HFFc6 (cell line): ENCODE measurements at regions not wholly inside any gene's neighbourhood (a gene's known extent, or its start where the extent isn't known, plus 50 kb on each side); places are given as distances from the start of the nearest gene placed in this dataset.
A peak's percentile ranks its signal among the peaks of the same experiment; 100 is the strongest.

Experiments used
- DNase-seq: peaks from one replicate; pipeline ENCODE4 v3.0.0-alpha.2; 2018
- H3K27ac Mint-ChIP-seq: 2 replicates; pipeline ENCODE4 v1.8.0; 2020; ENCODE audit warnings: mild to moderate bottlenecking, mixed read lengths
- H3K27me3 Mint-ChIP-seq: 2 replicates; pipeline ENCODE4 v1.8.0; 2021; ENCODE audit warnings: mild to moderate bottlenecking, moderate library complexity, mixed read lengths; ENCODE audit not compliant: insufficient read depth
- H3K36me3 Mint-ChIP-seq: 2 replicates; pipeline ENCODE4 v1.8.0; 2021; ENCODE audit warnings: low read depth, mixed read lengths
- H3K4me1 Mint-ChIP-seq: 2 replicates; pipeline ENCODE4 v1.8.0; 2020; ENCODE audit warnings: low read depth, mixed read lengths
- H3K4me3 Mint-ChIP-seq: 2 replicates; pipeline ENCODE4 v1.8.0; 2020; ENCODE audit warnings: mild to moderate bottlenecking, moderate library complexity, mixed read lengths
- H3K9me3 Mint-ChIP-seq: 2 replicates; pipeline ENCODE4 v1.8.0; 2020; ENCODE audit warnings: mild to moderate bottlenecking, mixed read lengths
- TF ChIP-seq, protein P1 (sequence below): fragments of 200-600 bp; sonication (generic); IDR thresholded peaks from 2 replicates; pipeline ENCODE4 v1.5.0; 2021; ENCODE audit warnings: antibody characterized with exemption, mild to moderate bottlenecking

- TF ChIP-seq, protein P1, sequence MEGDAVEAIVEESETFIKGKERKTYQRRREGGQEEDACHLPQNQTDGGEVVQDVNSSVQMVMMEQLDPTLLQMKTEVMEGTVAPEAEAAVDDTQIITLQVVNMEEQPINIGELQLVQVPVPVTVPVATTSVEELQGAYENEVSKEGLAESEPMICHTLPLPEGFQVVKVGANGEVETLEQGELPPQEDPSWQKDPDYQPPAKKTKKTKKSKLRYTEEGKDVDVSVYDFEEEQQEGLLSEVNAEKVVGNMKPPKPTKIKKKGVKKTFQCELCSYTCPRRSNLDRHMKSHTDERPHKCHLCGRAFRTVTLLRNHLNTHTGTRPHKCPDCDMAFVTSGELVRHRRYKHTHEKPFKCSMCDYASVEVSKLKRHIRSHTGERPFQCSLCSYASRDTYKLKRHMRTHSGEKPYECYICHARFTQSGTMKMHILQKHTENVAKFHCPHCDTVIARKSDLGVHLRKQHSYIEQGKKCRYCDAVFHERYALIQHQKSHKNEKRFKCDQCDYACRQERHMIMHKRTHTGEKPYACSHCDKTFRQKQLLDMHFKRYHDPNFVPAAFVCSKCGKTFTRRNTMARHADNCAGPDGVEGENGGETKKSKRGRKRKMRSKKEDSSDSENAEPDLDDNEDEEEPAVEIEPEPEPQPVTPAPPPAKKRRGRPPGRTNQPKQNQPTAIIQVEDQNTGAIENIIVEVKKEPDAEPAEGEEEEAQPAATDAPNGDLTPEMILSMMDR = peak; percentile 87
- H3K27me3 Mint-ChIP-seq = peaks cover 3% of the 10 kb centered on the region; the same call in 1 of the 2 replicates
- no peaks in the 10 kb centered on the region for H3K4me1 Mint-ChIP-seq
- no peaks in the 10 kb centered on the region for H3K36me3 Mint-ChIP-seq
- no peak overlapping the region for H3K27ac Mint-ChIP-seq
- no peak overlapping the region for H3K4me3 Mint-ChIP-seq
- DNase-seq = peak; percentile 66
- no peaks in the 10 kb centered on the region for H3K9me3 Mint-ChIP-seq
Measured at GRCh38 chr4:143773998-143774895, 73.8 kb upstream of the FREM3 start.

DNA sequence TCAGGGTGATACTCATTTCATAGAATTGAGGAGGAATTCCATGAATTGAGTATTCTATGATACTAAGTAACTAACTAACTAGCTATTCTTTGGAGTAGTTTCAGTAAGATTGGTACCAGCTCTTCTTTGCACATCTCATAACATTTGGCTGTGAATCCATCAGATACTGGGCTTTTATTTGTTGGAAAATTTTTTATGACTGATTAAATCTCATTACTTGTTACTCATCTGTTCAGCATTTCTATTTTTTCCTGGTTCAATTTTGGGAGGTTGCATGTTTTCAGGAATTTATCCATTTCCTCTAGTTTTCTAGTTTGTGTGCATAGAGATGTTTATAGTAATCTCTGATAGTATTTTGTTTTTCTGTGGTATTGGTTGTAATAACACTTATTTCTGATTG, 70.8 kb upstream of the FREM3 start:
- Mint-ChIP-seq H3K4me3 (no peak overlapping the region), H3K36me3 (no peaks in the 10 kb centered on the region), H3K27ac (no peak overlapping the region), H3K4me1 (no peaks in the 10 kb centered on the region), H3K27me3 (peaks cover 3% of the 10 kb centered on the region; the same call in 1 of the 2 replicates), H3K9me3 (no peaks in the 10 kb centered on the region; the same call in 1 of the 2 replicates)
- DNase-seq = no peak
- TF ChIP-seq, protein P1 = no peak

GRCh38 chr4:143768007-143768591, 67.6 kb upstream of the FREM3 start:
- TF ChIP-seq, protein P1 = no peak
- no peaks in the 10 kb centered on the region; the same call in 1 of the 2 replicates for H3K9me3 Mint-ChIP-seq
- H3K4me1 Mint-ChIP-seq = no peaks in the 10 kb centered on the region
- no peaks in the 10 kb centered on the region for H3K36me3 Mint-ChIP-seq
- no peaks in the 10 kb centered on the region for H3K27me3 Mint-ChIP-seq
- peak; percentile 34 for DNase-seq
- no peak overlapping the region for H3K4me3 Mint-ChIP-seq
- H3K27ac Mint-ChIP-seq = peak overlapping the region; percentile 1; the same call in 1 of the 2 replicates

GRCh38 chr4:143763587-143763986, 63.1 kb upstream of the FREM3 start:
- no peaks in the 10 kb centered on the region for H3K27me3 Mint-ChIP-seq
- H3K4me1 Mint-ChIP-seq = no peaks in the 10 kb centered on the region
- H3K36me3 Mint-ChIP-seq = no peaks in the 10 kb centered on the region
- no peak overlapping the region for H3K27ac Mint-ChIP-seq
- no peak overlapping the region for H3K4me3 Mint-ChIP-seq
- DNase-seq = no peak
- H3K9me3 Mint-ChIP-seq = no peaks in the 10 kb centered on the region; the same call in 1 of the 2 replicates
- TF ChIP-seq, protein P1 = no peak

GRCh38 chr4:143762511-143762910, 62.0 kb upstream of the FREM3 start:
- TF ChIP-seq, protein P1 = no peak
- H3K4me3 Mint-ChIP-seq = no peak overlapping the region
- no peaks in the 10 kb centered on the region for H3K36me3 Mint-ChIP-seq
- H3K4me1 Mint-ChIP-seq = no peaks in the 10 kb centered on the region
- no peaks in the 10 kb centered on the region for H3K27me3 Mint-ChIP-seq
- no peaks in the 10 kb centered on the region; the same call in 1 of the 2 replicates for H3K9me3 Mint-ChIP-seq
- no peak overlapping the region for H3K27ac Mint-ChIP-seq
- DNase-seq = no peak
